ENCODE measurements at regions not wholly inside any gene's neighbourhood (a gene's known extent, or its start where the extent isn't known, plus 50 kb on each side); places are given as distances from the start of the nearest gene placed in this dataset.

DNA sequence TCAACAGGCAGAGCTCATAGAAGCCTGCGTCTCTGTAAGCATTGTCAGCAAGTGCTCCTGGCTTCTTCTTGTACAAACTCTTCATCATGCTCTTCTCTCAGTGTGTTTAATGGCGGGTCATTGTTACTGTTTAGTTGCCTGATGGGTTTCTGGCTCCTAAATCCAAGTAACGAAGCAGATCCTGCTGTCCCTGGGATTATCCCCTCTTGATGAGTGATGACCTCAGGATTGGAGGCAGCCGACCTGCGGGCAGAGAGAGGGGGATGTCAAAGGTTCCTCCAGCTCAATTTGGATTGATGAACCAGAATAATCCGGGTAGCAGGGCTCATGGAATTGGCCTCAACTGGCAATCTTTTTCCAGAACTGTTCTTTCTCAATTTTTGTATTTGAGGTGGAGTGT, 66.1 kb upstream of the BARHL2 start:
- no peak for FAIRE-seq
- TF ChIP-seq HDAC2 (IDR thresholded peaks at IDR 0.05; ENCODE audit: borderline replicate concordance in 1 of 2, low read depth in 2 of 2, low read length in 2 of 2) (no peak), RXRA (IDR thresholded peaks at IDR 0.05; ENCODE audit: insufficient read depth, low read depth, low read length) (no peak), TEAD4 (IDR thresholded peaks at IDR 0.05; ENCODE audit: low read depth, low read length) (no peak), SP2 (IDR thresholded peaks at IDR 0.05; ENCODE audit: low read length) (no peak), KDM4A (IDR thresholded peaks at IDR 0.05; ENCODE audit: low read depth, low read length, severe bottlenecking) (no peak), CBX5 (IDR thresholded peaks at IDR 0.05; ENCODE audit: low read depth, low read length) (no peak), ASH2L (IDR thresholded peaks at IDR 0.05; ENCODE audit: low read length) (no peak), SIX5 (IDR thresholded peaks at IDR 0.05; ENCODE audit: low read depth, low read length) (no peak), EP300 (IDR thresholded peaks at IDR 0.05; ENCODE audit: borderline replicate concordance in 1 of 2, low read depth in 2 of 2, low read length in 2 of 2) (no peak), GABPA (IDR thresholded peaks at IDR 0.05; ENCODE audit: borderline replicate concordance, insufficient read depth, low read length) (no peak), RBBP5 (IDR thresholded peaks at IDR 0.05; ENCODE audit: borderline replicate concordance, low read depth, low read length) (no peak), BRCA1 (IDR thresholded peaks at IDR 0.05; ENCODE audit: low read depth, low read length) (no peak), POU5F1 (IDR thresholded peaks at IDR 0.05; ENCODE audit: low read depth, low read length) (no peak)

More for the DNA sequence above, 66.1 kb upstream of the BARHL2 start:
- no peak for DNase-seq (ENCODE audit: low read depth in 1 of 2, low spot score in 2 of 2)
- peaks cover 0 to 3% (median 0%) of the 10 kb centered on the region in 4 experiments; a peak in 2 of 7 replicates for H3K4me1 ChIP-seq (replicated peaks in 1 of 4; ENCODE audit: control insufficient read depth in 3 of 4, insufficient read depth in 4 of 4, low read length in 3 of 4)
- no peak overlapping the region for H3K4ac ChIP-seq (replicated peaks; ENCODE audit: insufficient read length, low read depth, low read length)
- H2BK15ac ChIP-seq (ENCODE audit: low read length): no peak overlapping the region
- no peak overlapping the region for H3K23ac ChIP-seq (ENCODE audit: insufficient read length)
- no peak overlapping the region for H3K56ac ChIP-seq (replicated peaks; ENCODE audit: insufficient read length, low read depth, low read length)
- no peak overlapping the region for H3K27ac ChIP-seq (ENCODE audit: low read depth, low read length)
- H3K79me2 ChIP-seq (ENCODE audit: control insufficient read depth in 1 of 2, insufficient read depth in 2 of 2, low read length in 2 of 2): no peaks in the 10 kb centered on the region
- no peak overlapping the region for H2BK120ac ChIP-seq (replicated peaks; ENCODE audit: low read depth, low read length)
- H3K36me3 ChIP-seq (ENCODE audit: control insufficient read depth in 2 of 4, insufficient read depth in 4 of 4, low read length in 3 of 4): no peaks in the 10 kb centered on the region
- no peak overlapping the region for H2BK5ac ChIP-seq (ENCODE audit: low read depth, low read length)
- H3K4me2 ChIP-seq (ENCODE audit: insufficient read depth in 1 of 2, low read depth in 2 of 2, low read length in 2 of 2): no peak overlapping the region
- H4K91ac ChIP-seq (replicated peaks; ENCODE audit: insufficient read length, low read length): no peak overlapping the region
- WGBS, 2 experiments (ENCODE audit: extremely low coverage in 1 of 2, insufficient coverage in 1 of 2, insufficient read length in 1 of 2, insufficient replicate concordance in 2 of 2, low coverage in 1 of 2, low lambda C conversion rate in 2 of 2, missing lambda C conversion rate in 1 of 2): 88% methylated on average over 6 of the region's 6 CpGs; no CpG with 5 or more reads in 1 of the 2 experiments
- no peaks in the 10 kb centered on the region for H3K27me3 ChIP-seq (replicated peaks in 1 of 4; ENCODE audit: control insufficient read depth in 3 of 4, extremely low read depth in 1 of 4, insufficient read depth in 3 of 4, low read length in 3 of 4)
- no peaks in the 10 kb centered on the region for H3K23me2 ChIP-seq (ENCODE audit: low read depth, low read length)
- H4K5ac ChIP-seq (ENCODE audit: insufficient read length, low read depth, low read length): no peak overlapping the region
- no peak overlapping the region for H2BK12ac ChIP-seq (ENCODE audit: low read depth, low read length)
- H3K9me3 ChIP-seq (ENCODE audit: insufficient read depth in 2 of 2, low read depth in 1 of 2, low read length in 1 of 2): no peaks in the 10 kb centered on the region
- ChIA-PET POLR2A (ENCODE audit: partially characterized antibody) (interaction anchor here (1.4 kb wide), 1 partner anchor 8 kb away, joined by 3 read pairs; no protein-coding TSS in a partner anchor), CTCF (ENCODE audit: partially characterized antibody) (interaction anchor here (1.9 kb wide), 1 partner anchor 9 kb away, joined by 7 read pairs; no protein-coding TSS in a partner anchor)
- H4K20me1 ChIP-seq (replicated peaks in 1 of 2; ENCODE audit: control insufficient read depth in 1 of 2, insufficient read depth in 2 of 2, low read length in 2 of 2): no peaks in the 10 kb centered on the region
- H3K4me3 ChIP-seq (ENCODE audit: extremely low read depth in 1 of 4, insufficient read depth in 2 of 4, low read depth in 3 of 4, low read length in 4 of 4): no peak overlapping the region
- no peak overlapping the region for H3K14ac ChIP-seq (ENCODE audit: insufficient read length)
- no peak overlapping the region for H2AK5ac ChIP-seq (ENCODE audit: low read depth, low read length)
- H3K18ac ChIP-seq (ENCODE audit: extremely low read depth, low read length): no peak overlapping the region
- no peak overlapping the region for H4K8ac ChIP-seq (ENCODE audit: extremely low read depth, insufficient read depth, low read length)
- H3K79me1 ChIP-seq (ENCODE audit: low read depth, low read length): no peaks in the 10 kb centered on the region
- H2AFZ ChIP-seq (ENCODE audit: low read length): no peak overlapping the region
- H2BK20ac ChIP-seq (ENCODE audit: low read length): no peak overlapping the region
- H3K9ac ChIP-seq (replicated peaks in 1 of 4; ENCODE audit: extremely low read depth in 1 of 4, low read depth in 3 of 4, low read length in 3 of 4): no peak overlapping the region

Measured in H1 (cell line).